ENCODE measurements at regions not wholly inside any gene's neighbourhood (a gene's known extent, or its start where the extent isn't known, plus 50 kb on each side); places are given as distances from the start of the nearest gene placed in this dataset.
"Not testable (repeated sequence)": the region's sequence is repeated elsewhere in the genome, so short reads cannot be mapped to it uniquely, and the experiment has no call there.

DNA sequence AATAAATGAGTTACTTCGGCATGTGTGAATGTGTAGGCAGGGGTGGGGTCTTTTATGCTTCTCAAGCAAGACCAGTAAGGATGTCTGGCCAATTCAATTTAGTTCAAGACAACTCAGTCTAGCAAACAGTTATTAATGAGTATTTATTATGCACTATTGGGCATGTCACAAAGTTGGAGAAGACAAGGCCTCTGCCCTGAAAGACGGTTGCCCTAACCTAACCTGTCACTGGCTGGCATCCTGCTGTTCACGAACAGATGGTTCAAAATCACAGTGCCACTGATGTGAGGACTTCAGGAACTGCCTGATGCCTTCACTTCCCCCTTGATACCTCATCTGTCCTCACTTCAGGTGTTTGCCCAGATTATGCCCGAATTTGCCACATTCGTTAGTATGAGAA is 217.8 kb downstream of the SOX2 start:
- DNase-seq: no peak

DNA sequence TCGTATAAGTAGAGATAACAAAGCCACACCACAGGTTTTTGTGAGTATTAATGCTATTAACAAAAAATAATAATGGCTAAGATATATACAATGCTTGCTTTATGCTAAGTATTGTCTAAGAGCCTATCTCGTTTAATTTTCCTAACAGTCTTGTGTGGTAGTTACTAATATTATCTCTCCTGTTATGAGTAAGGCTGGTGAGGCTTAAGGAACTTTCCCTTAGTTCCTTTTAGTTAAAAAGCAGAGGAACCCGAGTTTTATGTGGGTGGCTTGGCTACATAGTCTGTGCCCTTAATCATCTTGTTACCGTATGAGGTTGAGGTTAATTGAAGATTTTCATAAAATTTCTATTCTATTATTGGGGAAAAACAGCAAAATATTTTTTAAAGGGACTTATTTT is 218.4 kb downstream of the SOX2 start:
- no peak for DNase-seq

- no peak for DNase-seq
These were observed 220.3 kb downstream of the SOX2 start for GRCh38 chr3:181932039-181932438.

DNA sequence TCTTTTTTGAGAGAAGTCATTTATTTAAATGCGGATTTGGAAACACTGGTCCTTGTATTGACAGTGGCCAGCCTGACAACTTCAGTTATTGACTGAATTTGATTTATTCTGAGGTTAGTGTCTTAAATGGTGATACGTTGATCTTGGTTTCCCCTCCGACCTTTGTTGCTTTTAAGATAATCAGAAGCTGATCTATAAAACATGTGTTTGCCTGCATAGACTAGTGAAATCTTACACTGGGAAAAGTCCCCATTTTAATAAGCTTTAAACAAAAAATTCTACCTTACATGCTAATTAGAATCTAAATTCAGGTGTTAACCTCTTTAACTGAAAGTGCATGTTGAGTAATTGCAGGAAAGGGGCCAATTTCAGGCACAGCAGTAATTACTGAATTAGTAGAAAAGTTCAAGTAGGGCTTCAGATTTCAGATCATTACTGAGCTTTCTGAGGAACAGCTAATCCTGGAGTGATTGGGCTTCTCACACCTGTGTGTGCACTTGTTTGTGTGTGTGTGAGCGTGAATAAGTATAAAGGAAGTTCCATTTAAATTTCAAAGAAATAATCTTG is 221.4 kb downstream of the SOX2 start:
- peak; percentile 39 for DNase-seq

DNA sequence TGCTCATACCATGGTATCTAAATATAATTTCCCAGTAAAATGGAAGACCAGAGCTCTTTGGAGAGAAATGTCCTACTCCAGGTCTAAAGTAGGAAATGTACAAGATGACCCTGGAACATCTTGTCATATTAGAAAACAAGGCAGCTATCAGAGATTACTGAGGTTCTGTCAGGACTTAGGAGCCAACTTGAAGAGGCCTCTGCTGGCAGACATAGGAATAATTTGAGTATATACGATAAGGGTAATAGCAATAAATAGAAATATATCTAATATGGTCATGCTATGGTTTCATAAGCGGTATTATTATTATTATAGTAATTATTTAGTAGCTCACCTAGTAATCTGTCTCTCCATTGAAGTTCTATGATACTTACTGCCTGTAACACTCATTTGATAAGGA is 224.2 kb downstream of the SOX2 start:
- DNase-seq: no peak

DNA sequence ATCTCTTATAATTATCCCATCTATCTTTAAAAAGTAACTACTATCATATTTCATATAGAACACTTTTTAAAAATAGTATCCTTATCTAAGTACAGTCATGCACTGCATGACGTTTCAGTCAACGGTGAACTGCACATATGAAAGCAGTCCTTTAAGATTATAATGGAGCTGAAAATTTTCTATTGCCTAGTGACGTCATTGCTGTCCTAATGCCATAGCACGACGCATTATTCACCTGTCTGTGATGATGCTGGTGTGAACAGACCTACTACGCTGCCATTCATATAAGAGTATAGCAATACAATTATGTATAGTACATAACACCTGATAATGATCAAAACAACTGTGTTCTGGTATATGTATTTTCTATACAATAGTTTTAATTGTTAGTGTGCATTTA is 225.0 kb downstream of the SOX2 start:
- DNase-seq: no peak

DNA sequence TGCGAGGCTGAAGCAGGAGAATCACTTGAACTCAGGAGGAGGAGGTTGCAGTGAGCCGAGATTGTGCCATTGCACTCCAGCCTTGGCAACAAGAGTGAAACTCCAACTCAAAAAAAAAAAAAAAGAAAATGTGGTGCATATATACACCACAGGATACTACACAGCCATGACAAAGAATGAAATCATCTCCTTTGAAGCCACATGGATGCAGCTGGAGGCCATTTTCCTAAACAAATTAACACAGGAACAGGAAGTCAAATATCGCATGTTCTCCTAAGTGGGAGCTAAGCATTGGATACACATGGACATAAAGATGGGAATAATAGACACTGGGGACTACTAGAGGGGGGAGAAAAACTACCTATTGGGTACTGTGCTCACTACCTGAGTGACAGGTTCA is 226.9 kb downstream of the SOX2 start:
- DNase-seq: not testable (repeated sequence)

GRCh38 chr3:181940703-181941102 is 229.0 kb downstream of the SOX2 start:
- DNase-seq: no peak

DNA sequence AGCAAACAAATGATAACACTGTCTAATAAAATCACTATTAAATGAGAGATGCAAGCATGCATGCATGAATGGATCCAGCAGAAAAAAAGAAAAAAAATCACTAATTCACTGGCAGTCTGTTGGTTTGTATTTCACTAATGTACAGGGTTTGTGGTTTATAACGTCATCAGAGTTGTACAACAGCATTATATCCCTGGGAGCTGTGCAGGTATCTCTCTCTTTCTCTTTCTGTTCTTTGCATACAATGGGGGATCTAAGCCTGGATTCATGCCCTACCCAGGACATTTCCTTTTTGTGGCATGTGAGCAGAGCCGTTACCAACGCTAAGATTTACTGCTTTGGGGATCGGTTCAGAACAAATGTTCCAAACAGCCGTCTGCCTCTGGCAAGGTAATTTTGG is 229.5 kb downstream of the SOX2 start:
- no peak for DNase-seq

GRCh38 chr3:181943285-181943684 is 231.6 kb downstream of the SOX2 start:
- no peak for DNase-seq

DNA sequence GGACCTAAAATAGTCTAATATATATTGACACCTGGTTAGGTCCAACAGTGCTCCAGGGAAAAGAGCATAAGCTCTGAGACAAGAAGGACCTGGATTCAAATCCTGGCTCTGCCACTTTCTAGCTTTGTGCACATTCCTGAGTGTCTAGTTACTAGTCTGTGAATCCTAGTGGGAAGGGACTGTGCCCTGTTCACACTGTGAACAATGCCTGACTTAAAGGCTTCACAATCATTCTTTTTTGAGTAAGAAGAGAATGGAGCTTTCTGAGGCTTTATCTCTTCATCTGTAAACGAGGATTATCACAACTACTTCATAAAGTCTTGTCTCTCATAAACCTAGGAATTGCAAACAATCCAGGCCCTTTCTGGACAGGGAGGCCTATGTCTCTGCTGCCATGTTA is 235.9 kb downstream of the SOX2 start:
- no peak for DNase-seq

DNA sequence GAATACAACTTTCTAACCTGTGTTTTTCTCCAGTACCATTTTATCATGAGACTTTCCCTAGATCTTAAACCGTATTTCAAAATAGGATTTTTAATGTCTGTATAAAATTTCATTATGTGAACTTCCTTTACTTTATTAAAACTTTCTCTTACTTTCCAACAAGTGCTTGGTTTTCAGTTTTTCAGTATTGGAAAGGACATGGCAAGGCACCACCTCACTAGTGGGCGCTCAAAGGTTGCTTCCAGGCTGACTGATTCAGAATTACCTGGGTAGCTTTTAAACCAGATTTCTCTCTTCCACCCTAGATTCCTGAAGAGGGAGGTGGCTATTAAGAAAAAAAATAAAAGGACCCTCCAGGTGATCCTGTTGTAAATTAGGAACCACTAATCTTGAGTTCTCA is 236.6 kb downstream of the SOX2 start:
- no peak for DNase-seq

- DNase-seq: no peak
These were observed 240.5 kb downstream of the SOX2 start for GRCh38 chr3:181952221-181952620.

GRCh38 chr3:181952929-181953328 is 241.2 kb downstream of the SOX2 start:
- no peak for DNase-seq

- DNase-seq: no peak
These were observed 243.8 kb downstream of the SOX2 start for GRCh38 chr3:181955566-181955965.

GRCh38 chr3:181956122-181956521 is 244.4 kb downstream of the SOX2 start:
- no peak for DNase-seq

DNA sequence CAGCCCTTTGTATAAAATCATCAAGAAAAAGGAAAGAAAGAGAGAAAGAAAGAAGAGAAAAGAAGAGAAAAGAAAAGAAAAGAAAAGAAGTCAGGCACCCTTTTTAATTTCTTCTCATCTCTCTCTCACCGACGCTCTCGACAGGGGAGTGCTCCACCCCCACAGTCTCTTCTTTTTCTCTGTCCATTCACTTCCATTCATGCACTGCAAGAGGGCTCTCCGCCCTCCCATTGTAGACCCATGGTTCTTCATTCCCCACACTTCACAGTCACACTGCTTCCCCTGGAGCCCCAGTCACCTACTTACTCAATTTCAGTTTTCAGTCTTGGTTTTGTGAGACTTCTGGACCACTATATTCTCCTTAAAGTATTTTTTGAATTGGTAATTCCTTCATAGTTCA is 254.7 kb downstream of the SOX2 start:
- DNase-seq: no peak

DNA sequence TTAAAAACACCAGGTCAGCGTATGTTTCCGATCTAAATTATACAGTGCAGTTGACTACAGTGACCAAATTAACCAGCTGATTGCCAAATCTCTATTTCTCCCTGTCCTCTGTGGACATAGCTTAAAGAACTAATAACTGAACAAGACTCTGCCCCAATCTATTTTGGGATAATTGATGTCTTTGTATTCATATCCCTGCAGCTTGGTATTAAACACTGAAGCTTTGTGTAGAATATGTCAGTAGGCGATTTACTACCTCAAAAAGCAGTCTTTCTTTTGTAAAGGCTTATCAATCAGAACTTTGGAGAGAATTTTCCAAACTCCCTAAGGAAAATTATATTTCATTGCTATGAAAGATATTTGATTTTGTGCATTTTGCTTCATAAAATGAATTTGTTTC is 258.2 kb downstream of the SOX2 start:
- no peak for DNase-seq

DNA sequence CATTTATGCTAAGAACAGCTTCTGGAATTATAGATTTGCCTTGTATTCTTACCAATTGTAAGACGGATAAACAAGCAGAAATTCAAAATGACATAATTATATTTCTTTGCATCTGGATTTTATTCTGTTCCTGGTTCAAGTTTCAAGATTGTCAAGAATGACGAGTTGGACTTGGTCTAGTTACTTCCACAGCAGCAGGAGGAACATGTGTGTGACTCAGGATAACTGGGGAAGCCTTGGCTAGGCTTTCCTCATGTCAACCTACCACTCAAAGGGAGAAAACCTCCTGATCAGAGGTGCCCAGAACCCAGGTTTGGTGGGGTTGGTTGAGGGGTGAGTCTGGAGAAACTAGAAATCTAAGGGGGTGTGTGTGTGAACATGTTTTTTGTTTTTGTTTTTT is 259.7 kb downstream of the SOX2 start:
- no peak for DNase-seq

DNA sequence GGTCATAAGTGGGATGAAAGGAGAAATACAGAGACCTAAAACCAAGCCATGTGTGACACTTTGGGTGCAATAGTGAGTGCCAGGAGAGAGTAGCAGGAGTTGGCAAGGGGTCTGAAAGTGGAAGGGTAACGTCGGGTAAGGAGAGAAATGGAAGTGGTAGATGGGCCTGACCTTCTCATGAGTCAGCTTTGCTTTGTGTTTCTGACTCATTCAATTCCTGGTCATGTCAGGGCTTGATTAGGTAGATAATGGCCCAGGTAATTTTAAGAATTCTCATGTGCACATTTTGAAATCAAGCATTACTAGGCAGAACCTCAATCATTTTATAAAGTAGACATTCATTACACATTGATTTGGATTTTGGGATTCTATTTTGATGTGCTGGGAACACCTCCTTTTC is 262.5 kb downstream of the SOX2 start:
- DNase-seq: no peak

- DNase-seq: no peak
These were observed 264.8 kb downstream of the SOX2 start for GRCh38 chr3:181976526-181976925.

DNA sequence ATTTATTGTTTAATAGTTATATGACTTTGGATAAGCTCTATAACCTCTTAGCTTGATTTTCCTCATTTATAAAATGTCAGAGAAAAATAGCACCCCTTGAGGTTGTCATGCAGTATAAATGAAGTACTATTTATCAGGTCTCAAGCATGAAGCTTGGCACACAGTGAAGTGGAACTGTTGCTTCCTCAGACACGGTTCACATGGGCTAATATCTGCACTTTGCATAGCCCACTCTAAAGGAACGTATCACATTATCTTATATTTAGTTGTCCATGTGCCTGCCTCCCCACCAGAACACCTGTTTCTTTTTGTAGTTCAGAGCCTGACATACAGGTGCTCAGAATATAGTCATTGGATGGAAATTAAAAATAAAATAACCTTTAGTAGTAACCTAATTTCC is 273.7 kb downstream of the SOX2 start:
- DNase-seq: no peak

DNA sequence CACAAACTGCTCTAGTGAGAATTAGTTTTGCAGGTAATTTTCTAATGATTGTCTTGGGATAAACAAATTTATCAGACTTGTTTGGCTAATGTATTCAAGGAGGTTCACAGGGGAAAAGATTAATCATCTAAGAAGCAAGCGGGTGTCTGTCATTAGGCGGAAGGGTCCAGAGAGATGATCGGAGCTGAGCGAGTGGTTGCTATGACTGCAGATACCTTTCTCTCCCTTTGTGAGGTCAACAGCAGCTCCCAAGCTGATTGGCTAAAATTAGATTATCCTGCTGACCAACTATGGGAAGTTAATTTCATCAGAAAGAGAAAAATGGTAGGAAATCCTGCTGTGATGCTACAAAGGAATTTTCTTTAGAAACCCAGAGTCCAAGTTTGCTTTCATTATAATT is 276.0 kb downstream of the SOX2 start:
- no peak for DNase-seq

GRCh38 chr3:181998828-181999227 is 287.1 kb downstream of the SOX2 start:
- no peak for DNase-seq

- DNase-seq: no peak
These were observed 287.6 kb downstream of the SOX2 start for GRCh38 chr3:181999314-181999713.

GRCh38 chr3:182000447-182000846 is 288.7 kb downstream of the SOX2 start:
- DNase-seq: no peak
